ENCODE measurements at regions not wholly inside any gene's neighbourhood (a gene's known extent, or its start where the extent isn't known, plus 50 kb on each side); places are given as distances from the start of the nearest gene placed in this dataset.
"Not testable (repeated sequence)": the region's sequence is repeated elsewhere in the genome, so short reads cannot be mapped to it uniquely, and the experiment has no call there.

DNA sequence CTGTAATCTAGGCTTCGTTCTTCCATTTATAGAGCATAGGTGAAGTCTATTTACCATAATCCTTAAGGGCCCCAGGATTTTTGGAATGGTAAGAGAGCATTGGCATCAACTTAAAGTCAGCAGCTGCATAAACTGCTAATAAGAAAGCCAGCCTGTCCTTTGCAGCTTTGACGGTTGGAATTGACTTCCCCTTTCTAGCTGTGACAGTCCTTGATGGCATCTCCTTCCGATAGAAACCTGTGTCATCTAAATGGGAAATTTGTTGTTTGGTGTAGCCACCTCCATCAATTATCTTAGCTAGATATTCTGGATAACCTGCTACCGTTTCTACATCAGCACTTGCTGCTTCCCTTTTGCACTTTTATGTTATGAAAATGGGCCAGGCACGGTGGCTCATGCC lies 58.0 kb upstream of the GLYATL1B start:
- no peak overlapping the region for H3K4me3 ChIP-seq (ENCODE audit: low read depth, low read length)
- DNase-seq (ENCODE audit: low read depth) = no peak
- TF ChIP-seq, protein P1, sequence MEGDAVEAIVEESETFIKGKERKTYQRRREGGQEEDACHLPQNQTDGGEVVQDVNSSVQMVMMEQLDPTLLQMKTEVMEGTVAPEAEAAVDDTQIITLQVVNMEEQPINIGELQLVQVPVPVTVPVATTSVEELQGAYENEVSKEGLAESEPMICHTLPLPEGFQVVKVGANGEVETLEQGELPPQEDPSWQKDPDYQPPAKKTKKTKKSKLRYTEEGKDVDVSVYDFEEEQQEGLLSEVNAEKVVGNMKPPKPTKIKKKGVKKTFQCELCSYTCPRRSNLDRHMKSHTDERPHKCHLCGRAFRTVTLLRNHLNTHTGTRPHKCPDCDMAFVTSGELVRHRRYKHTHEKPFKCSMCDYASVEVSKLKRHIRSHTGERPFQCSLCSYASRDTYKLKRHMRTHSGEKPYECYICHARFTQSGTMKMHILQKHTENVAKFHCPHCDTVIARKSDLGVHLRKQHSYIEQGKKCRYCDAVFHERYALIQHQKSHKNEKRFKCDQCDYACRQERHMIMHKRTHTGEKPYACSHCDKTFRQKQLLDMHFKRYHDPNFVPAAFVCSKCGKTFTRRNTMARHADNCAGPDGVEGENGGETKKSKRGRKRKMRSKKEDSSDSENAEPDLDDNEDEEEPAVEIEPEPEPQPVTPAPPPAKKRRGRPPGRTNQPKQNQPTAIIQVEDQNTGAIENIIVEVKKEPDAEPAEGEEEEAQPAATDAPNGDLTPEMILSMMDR (conservative IDR thresholded peaks at IDR 0.05; ENCODE audit: low read depth, low read length) = no peak

DNA sequence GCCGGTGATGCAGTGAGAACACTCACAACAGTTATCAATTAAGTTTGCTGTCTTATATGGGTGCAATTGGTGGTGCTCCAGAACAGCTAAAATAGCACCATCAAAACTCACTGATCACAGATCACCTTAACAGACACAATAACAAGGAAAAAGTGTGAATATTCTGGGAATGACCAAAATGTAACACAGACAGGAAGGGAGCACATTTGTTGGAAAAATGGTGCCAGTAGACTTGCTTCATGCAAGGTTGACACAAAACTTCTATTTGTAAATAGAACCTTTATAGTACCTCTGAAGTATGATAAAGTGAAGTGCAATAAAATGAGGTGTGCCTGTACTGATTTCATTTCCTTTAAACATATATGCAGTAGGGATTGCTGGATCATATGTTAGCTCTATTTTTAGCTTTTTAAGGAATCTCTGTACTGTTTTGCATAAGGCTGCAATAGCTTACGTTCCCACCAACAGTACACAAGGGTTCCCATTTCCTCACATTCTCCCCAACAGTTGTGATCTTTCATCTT lies 56.7 kb upstream of the GLYATL1B start:
- DNase-seq (ENCODE audit: low read depth) = no peak
- TF ChIP-seq, protein P1 (conservative IDR thresholded peaks at IDR 0.05; ENCODE audit: low read depth, low read length) = no peak
- no peak overlapping the region for H3K4me3 ChIP-seq (ENCODE audit: low read depth, low read length)

DNA sequence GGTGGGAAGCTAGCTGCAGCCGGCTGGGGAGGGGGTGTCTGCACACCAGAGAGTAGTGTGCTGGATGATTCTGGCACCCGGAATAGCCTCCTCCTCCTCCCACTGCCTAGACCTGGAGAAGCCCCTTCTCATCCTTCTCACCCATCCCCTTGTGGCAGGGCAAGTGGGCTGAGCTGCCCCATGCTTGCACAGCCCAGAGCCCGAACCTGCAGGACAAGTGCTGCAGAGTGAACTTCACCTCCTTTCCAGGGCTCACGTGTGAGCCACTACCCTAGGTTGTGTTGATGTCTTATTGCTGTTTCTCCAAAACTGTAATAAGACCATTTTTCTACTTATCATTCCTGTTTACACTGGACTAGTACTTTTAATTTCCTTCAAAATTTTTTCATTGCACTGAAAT lies 56.1 kb upstream of the GLYATL1B start:
- TF ChIP-seq, protein P1 (conservative IDR thresholded peaks at IDR 0.05; ENCODE audit: low read depth, low read length) = no peak
- no peak for DNase-seq (ENCODE audit: low read depth)
- no peak overlapping the region for H3K4me3 ChIP-seq (ENCODE audit: low read depth, low read length)

DNA sequence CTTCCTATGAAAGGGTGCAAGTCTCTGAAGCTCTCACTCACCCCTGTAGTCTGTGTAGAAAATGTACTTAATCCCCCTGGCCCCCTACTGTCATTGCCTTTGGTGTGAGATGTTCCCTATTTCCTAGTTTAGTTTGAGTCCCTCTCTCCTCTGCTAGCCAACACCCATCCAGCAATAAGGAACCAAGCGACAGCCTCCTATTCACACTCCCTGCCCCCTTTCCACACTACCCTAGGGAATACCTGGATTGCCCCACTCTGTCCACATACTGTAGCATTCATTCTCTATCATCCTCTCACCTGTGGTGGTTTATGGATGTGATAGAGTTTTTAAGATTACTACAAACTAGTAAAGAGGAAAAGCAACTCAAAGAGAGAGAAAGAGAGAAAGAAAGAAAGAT lies 54.4 kb upstream of the GLYATL1B start:
- not testable (repeated sequence) for DNase-seq (ENCODE audit: low read depth); H3K4me3 ChIP-seq (ENCODE audit: low read depth, low read length)
